ENCODE measurements at regions not wholly inside any gene's neighbourhood (a gene's known extent, or its start where the extent isn't known, plus 50 kb on each side); places are given as distances from the start of the nearest gene placed in this dataset.
"Not testable (repeated sequence)": the region's sequence is repeated elsewhere in the genome, so short reads cannot be mapped to it uniquely, and the experiment has no call there.

DNA sequence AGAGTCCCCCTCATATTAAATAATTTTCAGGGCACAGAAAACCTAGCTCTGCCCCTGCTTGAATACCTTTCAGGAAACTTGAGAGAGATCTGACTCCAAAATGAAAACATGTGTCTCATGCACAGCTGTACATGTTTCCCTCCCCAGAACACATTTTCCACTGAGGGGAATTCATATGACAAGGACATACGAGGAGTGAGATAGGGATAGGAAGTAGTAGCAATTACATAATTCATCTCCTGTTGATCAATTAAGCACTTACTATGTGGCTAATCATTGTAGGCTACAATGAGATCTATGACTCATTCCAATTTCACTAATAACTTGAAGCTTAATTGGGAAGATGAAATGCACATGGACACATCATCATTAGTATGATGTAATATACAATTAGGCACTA lies 302.1 kb downstream of the PCDH11X start:
- RAD21 ChIA-PET (ENCODE audit: low non-redundant PET in 1 of 2, low total read pairs in 2 of 2, uncharacterized antibody in 2 of 2, unreplicated experiment in 2 of 2); POLR2A ChIA-PET; H3K9ac ChIP-seq (ENCODE audit: low read length); DNase-seq (ENCODE audit: low read depth, low spot score); CTCF ChIA-PET; H3K9me2 ChIP-seq (ENCODE audit: insufficient read depth); H3K27me3 ChIP-seq (ENCODE audit: insufficient read depth, low read length); H4K20me1 ChIP-seq (ENCODE audit: insufficient read depth); H3K27ac ChIP-seq (ENCODE audit: low read depth, low read length); H3K4me3 ChIP-seq (replicated peaks in 1 of 2; ENCODE audit: low read depth in 1 of 2, low read length in 2 of 2); H3K4me2 ChIP-seq (ENCODE audit: low read length); H3K36me3 ChIP-seq (ENCODE audit: control insufficient read depth in 1 of 2, insufficient read depth in 2 of 2, low read length in 2 of 2); ATAC-seq; H3K79me2 ChIP-seq (ENCODE audit: insufficient read depth, low read length); BruUV-seq (replicated peaks); H2AFZ ChIP-seq (ENCODE audit: low read depth, low read length, poor library complexity, severe bottlenecking); H3K4me1 ChIP-seq (ENCODE audit: control insufficient read depth in 1 of 2, insufficient read depth in 2 of 2, low read length in 2 of 2); intact Hi-C loops (cut with micrococcal nuclease); H3K9me3 ChIP-seq (ENCODE audit: control insufficient read depth in 1 of 2, insufficient read depth in 1 of 2, low read depth in 1 of 2, low read length in 2 of 2): not testable (repeated sequence)

GRCh38 chrX:92090756-92091155 lies 311.6 kb downstream of the PCDH11X start:
- intact Hi-C loops (cut with micrococcal nuclease); H3K27ac ChIP-seq (ENCODE audit: low read depth, low read length); CTCF ChIA-PET; H3K79me2 ChIP-seq (ENCODE audit: insufficient read depth, low read length); H2AFZ ChIP-seq (ENCODE audit: low read depth, low read length, poor library complexity, severe bottlenecking); H3K9ac ChIP-seq (ENCODE audit: low read length); H3K27me3 ChIP-seq (ENCODE audit: insufficient read depth, low read length); H4K20me1 ChIP-seq (ENCODE audit: insufficient read depth); ATAC-seq; H3K4me1 ChIP-seq (ENCODE audit: control insufficient read depth in 1 of 2, insufficient read depth in 2 of 2, low read length in 2 of 2); RAD21 ChIA-PET (ENCODE audit: low non-redundant PET in 1 of 2, low total read pairs in 2 of 2, uncharacterized antibody in 2 of 2, unreplicated experiment in 2 of 2); H3K9me2 ChIP-seq (ENCODE audit: insufficient read depth); POLR2A ChIA-PET; H3K9me3 ChIP-seq (ENCODE audit: control insufficient read depth in 1 of 2, insufficient read depth in 1 of 2, low read depth in 1 of 2, low read length in 2 of 2); H3K4me3 ChIP-seq (replicated peaks in 1 of 2; ENCODE audit: low read depth in 1 of 2, low read length in 2 of 2); H3K36me3 ChIP-seq (ENCODE audit: control insufficient read depth in 1 of 2, insufficient read depth in 2 of 2, low read length in 2 of 2); BruUV-seq (replicated peaks); H3K4me2 ChIP-seq (ENCODE audit: low read length); DNase-seq (ENCODE audit: low read depth, low spot score): not testable (repeated sequence)

DNA sequence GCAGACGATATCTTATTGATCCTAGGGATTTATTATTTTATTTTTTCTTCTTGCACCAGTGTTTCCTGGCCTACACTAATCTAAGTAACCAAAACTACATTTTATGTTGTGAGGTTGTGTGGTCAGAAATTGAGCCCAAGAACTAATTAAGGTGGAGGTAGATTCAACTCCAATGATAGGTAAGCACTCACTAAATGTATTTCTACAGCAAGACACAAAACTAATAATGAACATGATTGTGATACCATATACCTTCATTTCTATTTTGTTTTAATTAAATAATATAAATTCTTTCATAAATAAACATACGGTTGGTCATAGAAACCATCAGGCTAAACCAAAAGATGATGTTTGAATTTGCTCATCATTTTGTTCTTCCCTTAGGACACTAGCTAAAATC lies 319.0 kb downstream of the PCDH11X start:
- RAD21 ChIA-PET (ENCODE audit: low non-redundant PET in 1 of 2, low total read pairs in 2 of 2, uncharacterized antibody in 2 of 2, unreplicated experiment in 2 of 2); H2AFZ ChIP-seq (ENCODE audit: low read depth, low read length, poor library complexity, severe bottlenecking); DNase-seq (ENCODE audit: low read depth, low spot score); H3K79me2 ChIP-seq (ENCODE audit: insufficient read depth, low read length); H3K9me2 ChIP-seq (ENCODE audit: insufficient read depth); POLR2A ChIA-PET; BruUV-seq (replicated peaks); ATAC-seq; H3K4me3 ChIP-seq (replicated peaks in 1 of 2; ENCODE audit: low read depth in 1 of 2, low read length in 2 of 2); H3K4me1 ChIP-seq (ENCODE audit: control insufficient read depth in 1 of 2, insufficient read depth in 2 of 2, low read length in 2 of 2); H3K9me3 ChIP-seq (ENCODE audit: control insufficient read depth in 1 of 2, insufficient read depth in 1 of 2, low read depth in 1 of 2, low read length in 2 of 2); H3K27me3 ChIP-seq (ENCODE audit: insufficient read depth, low read length); H3K27ac ChIP-seq (ENCODE audit: low read depth, low read length); H4K20me1 ChIP-seq (ENCODE audit: insufficient read depth); CTCF ChIA-PET; H3K4me2 ChIP-seq (ENCODE audit: low read length); H3K9ac ChIP-seq (ENCODE audit: low read length); intact Hi-C loops (cut with micrococcal nuclease); H3K36me3 ChIP-seq (ENCODE audit: control insufficient read depth in 1 of 2, insufficient read depth in 2 of 2, low read length in 2 of 2): not testable (repeated sequence)

GRCh38 chrX:92100095-92100494 lies 320.9 kb downstream of the PCDH11X start:
- H3K79me2 ChIP-seq (ENCODE audit: insufficient read depth, low read length); H3K9ac ChIP-seq (ENCODE audit: low read length); H3K36me3 ChIP-seq (ENCODE audit: control insufficient read depth in 1 of 2, insufficient read depth in 2 of 2, low read length in 2 of 2); BruUV-seq (replicated peaks); POLR2A ChIA-PET; H3K4me1 ChIP-seq (ENCODE audit: control insufficient read depth in 1 of 2, insufficient read depth in 2 of 2, low read length in 2 of 2); H3K9me3 ChIP-seq (ENCODE audit: control insufficient read depth in 1 of 2, insufficient read depth in 1 of 2, low read depth in 1 of 2, low read length in 2 of 2); H3K4me2 ChIP-seq (ENCODE audit: low read length); RAD21 ChIA-PET (ENCODE audit: low non-redundant PET in 1 of 2, low total read pairs in 2 of 2, uncharacterized antibody in 2 of 2, unreplicated experiment in 2 of 2); intact Hi-C loops (cut with micrococcal nuclease); H3K27me3 ChIP-seq (ENCODE audit: insufficient read depth, low read length); ATAC-seq; H3K27ac ChIP-seq (ENCODE audit: low read depth, low read length); H4K20me1 ChIP-seq (ENCODE audit: insufficient read depth); H3K4me3 ChIP-seq (replicated peaks in 1 of 2; ENCODE audit: low read depth in 1 of 2, low read length in 2 of 2); CTCF ChIA-PET; DNase-seq (ENCODE audit: low read depth, low spot score); H3K9me2 ChIP-seq (ENCODE audit: insufficient read depth); H2AFZ ChIP-seq (ENCODE audit: low read depth, low read length, poor library complexity, severe bottlenecking): not testable (repeated sequence)

- H4K20me1 ChIP-seq (ENCODE audit: insufficient read depth); intact Hi-C loops (cut with micrococcal nuclease); H3K27me3 ChIP-seq (ENCODE audit: insufficient read depth, low read length); H3K9me2 ChIP-seq (ENCODE audit: insufficient read depth); H2AFZ ChIP-seq (ENCODE audit: low read depth, low read length, poor library complexity, severe bottlenecking); DNase-seq (ENCODE audit: low read depth, low spot score); H3K36me3 ChIP-seq (ENCODE audit: control insufficient read depth in 1 of 2, insufficient read depth in 2 of 2, low read length in 2 of 2); H3K27ac ChIP-seq (ENCODE audit: low read depth, low read length); H3K9ac ChIP-seq (ENCODE audit: low read length); CTCF ChIA-PET; H3K4me3 ChIP-seq (replicated peaks in 1 of 2; ENCODE audit: low read depth in 1 of 2, low read length in 2 of 2); H3K79me2 ChIP-seq (ENCODE audit: insufficient read depth, low read length); BruUV-seq (replicated peaks); H3K9me3 ChIP-seq (ENCODE audit: control insufficient read depth in 1 of 2, insufficient read depth in 1 of 2, low read depth in 1 of 2, low read length in 2 of 2); H3K4me1 ChIP-seq (ENCODE audit: control insufficient read depth in 1 of 2, insufficient read depth in 2 of 2, low read length in 2 of 2); H3K4me2 ChIP-seq (ENCODE audit: low read length); ATAC-seq; RAD21 ChIA-PET (ENCODE audit: low non-redundant PET in 1 of 2, low total read pairs in 2 of 2, uncharacterized antibody in 2 of 2, unreplicated experiment in 2 of 2); POLR2A ChIA-PET: not testable (repeated sequence)
Measured at GRCh38 chrX:92105693-92106092, 326.5 kb downstream of the PCDH11X start.

Measured in HCT116 (cell line).